ENCODE measurements at regions not wholly inside any gene's neighbourhood (a gene's known extent, or its start where the extent isn't known, plus 50 kb on each side); places are given as distances from the start of the nearest gene placed in this dataset.

DNA sequence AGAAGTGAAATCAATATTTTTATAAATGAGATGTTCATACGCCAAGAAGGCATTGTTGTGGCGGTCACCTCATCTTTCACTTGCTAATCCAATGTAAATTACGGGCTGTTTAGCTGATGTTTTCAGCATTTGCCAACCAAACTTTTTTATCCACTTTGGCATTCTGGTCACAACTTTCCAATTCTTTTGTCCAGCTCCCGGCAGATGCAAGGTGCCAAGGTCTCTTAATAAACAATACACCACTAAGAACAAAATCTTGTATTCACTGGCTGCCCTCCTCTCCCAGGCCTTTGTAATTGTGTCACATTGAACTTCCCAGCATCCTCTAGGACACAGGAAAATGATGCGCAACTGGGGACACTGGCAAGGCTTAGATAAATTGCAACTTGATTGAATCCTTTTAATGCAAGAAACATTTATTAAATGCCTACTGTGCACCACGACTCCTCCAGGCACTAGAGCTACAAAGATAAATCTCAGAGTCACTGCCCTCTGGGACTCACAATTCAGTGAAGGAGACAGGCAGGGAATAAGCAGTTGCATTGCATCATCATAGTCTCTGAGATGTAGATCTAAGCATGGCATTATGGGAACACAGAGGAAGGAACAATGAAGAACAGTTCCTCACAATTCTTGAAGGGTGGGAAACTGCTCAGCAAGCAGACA is 165.4 kb upstream of the C16orf82 start:
- TF ChIP-seq, protein P1, sequence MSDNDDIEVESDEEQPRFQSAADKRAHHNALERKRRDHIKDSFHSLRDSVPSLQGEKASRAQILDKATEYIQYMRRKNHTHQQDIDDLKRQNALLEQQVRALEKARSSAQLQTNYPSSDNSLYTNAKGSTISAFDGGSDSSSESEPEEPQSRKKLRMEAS (IDR thresholded peaks at IDR 0.05), result no peak
- TF ChIP-seq EZH2 (IDR thresholded peaks at IDR 0.05) (no peak), POLR2A (IDR thresholded peaks at IDR 0.05; ENCODE audit: borderline replicate concordance, extremely low read depth, insufficient read depth, insufficient read length) (no peak), RAD21 (IDR thresholded peaks at IDR 0.05; ENCODE audit: low read depth) (no peak), POLR2AphosphoS5 (IDR thresholded peaks at IDR 0.05; ENCODE audit: low read depth, low read length) (no peak), ZNF274 (IDR thresholded peaks at IDR 0.05; ENCODE audit: low read depth, low read length) (no peak), SP1 (IDR thresholded peaks at IDR 0.05; ENCODE audit: low read depth) (no peak), YY1 (IDR thresholded peaks at IDR 0.05; ENCODE audit: extremely low read depth, insufficient replicate concordance, low read depth, low read length) (no peak), SIN3A (IDR thresholded peaks at IDR 0.05; ENCODE audit: low read depth) (no peak), EGR1 (IDR thresholded peaks at IDR 0.05; ENCODE audit: low read depth) (no peak)
- TF ChIP-seq, protein P2, sequence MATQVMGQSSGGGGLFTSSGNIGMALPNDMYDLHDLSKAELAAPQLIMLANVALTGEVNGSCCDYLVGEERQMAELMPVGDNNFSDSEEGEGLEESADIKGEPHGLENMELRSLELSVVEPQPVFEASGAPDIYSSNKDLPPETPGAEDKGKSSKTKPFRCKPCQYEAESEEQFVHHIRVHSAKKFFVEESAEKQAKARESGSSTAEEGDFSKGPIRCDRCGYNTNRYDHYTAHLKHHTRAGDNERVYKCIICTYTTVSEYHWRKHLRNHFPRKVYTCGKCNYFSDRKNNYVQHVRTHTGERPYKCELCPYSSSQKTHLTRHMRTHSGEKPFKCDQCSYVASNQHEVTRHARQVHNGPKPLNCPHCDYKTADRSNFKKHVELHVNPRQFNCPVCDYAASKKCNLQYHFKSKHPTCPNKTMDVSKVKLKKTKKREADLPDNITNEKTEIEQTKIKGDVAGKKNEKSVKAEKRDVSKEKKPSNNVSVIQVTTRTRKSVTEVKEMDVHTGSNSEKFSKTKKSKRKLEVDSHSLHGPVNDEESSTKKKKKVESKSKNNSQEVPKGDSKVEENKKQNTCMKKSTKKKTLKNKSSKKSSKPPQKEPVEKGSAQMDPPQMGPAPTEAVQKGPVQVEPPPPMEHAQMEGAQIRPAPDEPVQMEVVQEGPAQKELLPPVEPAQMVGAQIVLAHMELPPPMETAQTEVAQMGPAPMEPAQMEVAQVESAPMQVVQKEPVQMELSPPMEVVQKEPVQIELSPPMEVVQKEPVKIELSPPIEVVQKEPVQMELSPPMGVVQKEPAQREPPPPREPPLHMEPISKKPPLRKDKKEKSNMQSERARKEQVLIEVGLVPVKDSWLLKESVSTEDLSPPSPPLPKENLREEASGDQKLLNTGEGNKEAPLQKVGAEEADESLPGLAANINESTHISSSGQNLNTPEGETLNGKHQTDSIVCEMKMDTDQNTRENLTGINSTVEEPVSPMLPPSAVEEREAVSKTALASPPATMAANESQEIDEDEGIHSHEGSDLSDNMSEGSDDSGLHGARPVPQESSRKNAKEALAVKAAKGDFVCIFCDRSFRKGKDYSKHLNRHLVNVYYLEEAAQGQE (IDR thresholded peaks at IDR 0.05; ENCODE audit: low read depth), result no peak
- TF ChIP-seq, protein P3, sequence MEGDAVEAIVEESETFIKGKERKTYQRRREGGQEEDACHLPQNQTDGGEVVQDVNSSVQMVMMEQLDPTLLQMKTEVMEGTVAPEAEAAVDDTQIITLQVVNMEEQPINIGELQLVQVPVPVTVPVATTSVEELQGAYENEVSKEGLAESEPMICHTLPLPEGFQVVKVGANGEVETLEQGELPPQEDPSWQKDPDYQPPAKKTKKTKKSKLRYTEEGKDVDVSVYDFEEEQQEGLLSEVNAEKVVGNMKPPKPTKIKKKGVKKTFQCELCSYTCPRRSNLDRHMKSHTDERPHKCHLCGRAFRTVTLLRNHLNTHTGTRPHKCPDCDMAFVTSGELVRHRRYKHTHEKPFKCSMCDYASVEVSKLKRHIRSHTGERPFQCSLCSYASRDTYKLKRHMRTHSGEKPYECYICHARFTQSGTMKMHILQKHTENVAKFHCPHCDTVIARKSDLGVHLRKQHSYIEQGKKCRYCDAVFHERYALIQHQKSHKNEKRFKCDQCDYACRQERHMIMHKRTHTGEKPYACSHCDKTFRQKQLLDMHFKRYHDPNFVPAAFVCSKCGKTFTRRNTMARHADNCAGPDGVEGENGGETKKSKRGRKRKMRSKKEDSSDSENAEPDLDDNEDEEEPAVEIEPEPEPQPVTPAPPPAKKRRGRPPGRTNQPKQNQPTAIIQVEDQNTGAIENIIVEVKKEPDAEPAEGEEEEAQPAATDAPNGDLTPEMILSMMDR (IDR thresholded peaks at IDR 0.05 in 2 of 3, conservative IDR thresholded peaks at IDR 0.05 in 1 of 3; ENCODE audit: borderline replicate concordance in 1 of 3, insufficient read depth in 1 of 3, low read depth in 2 of 3, low read length in 2 of 3), result no peak
- TF ChIP-seq, protein P4, sequence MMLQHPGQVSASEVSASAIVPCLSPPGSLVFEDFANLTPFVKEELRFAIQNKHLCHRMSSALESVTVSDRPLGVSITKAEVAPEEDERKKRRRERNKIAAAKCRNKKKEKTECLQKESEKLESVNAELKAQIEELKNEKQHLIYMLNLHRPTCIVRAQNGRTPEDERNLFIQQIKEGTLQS (IDR thresholded peaks at IDR 0.05), result no peak
